HG03159 (cell line): ENCODE measurements at regions not wholly inside any gene's neighbourhood (a gene's known extent, or its start where the extent isn't known, plus 50 kb on each side); places are given as distances from the start of the nearest gene placed in this dataset.
"Not testable (repeated sequence)": the region's sequence is repeated elsewhere in the genome, so short reads cannot be mapped to it uniquely, and the experiment has no call there.

Source experiments
- ATAC-seq: cut with Tn5 transposase; IDR thresholded peaks from one replicate; pipeline ENCODE4 v1.9.1; 2021; ENCODE audit warnings: mild to moderate bottlenecking, moderate library complexity; ENCODE audit not compliant: unreplicated experiment

GRCh38 chr1:55463814-55464475 is 248.8 kb upstream of the USP24 start:
- no peak for ATAC-seq

- no peak for ATAC-seq
Measured at GRCh38 chr1:55457874-55458273, 242.7 kb upstream of the USP24 start.

- no peak for ATAC-seq
Measured at GRCh38 chr1:55456971-55457370, 241.8 kb upstream of the USP24 start.

- no peak for ATAC-seq
Measured at GRCh38 chr1:55448261-55448660, 233.1 kb upstream of the USP24 start.

- ATAC-seq: no peak
Measured at GRCh38 chr1:55447488-55447887, 232.3 kb upstream of the USP24 start.

- ATAC-seq: no peak
Measured at GRCh38 chr1:55446351-55446750, 231.2 kb upstream of the USP24 start.

GRCh38 chr1:55445416-55445815 is 230.3 kb upstream of the USP24 start:
- no peak for ATAC-seq

- no peak for ATAC-seq
Measured at GRCh38 chr1:55444667-55445066, 229.5 kb upstream of the USP24 start.

GRCh38 chr1:55443175-55443915 is 228.2 kb upstream of the USP24 start:
- no peak for ATAC-seq

- ATAC-seq: no peak
Measured at GRCh38 chr1:55441489-55441888, 226.3 kb upstream of the USP24 start.

- no peak for ATAC-seq
Measured at GRCh38 chr1:55437692-55438091, 222.5 kb upstream of the USP24 start.

GRCh38 chr1:55430720-55431119 is 215.6 kb upstream of the USP24 start:
- ATAC-seq: not testable (repeated sequence)

GRCh38 chr1:55430206-55430605 is 215.0 kb upstream of the USP24 start:
- not testable (repeated sequence) for ATAC-seq

GRCh38 chr1:55428944-55429931 is 214.1 kb upstream of the USP24 start:
- ATAC-seq: no peak

- ATAC-seq: no peak
Measured at GRCh38 chr1:55428231-55428630, 213.1 kb upstream of the USP24 start.

- ATAC-seq: no peak
Measured at GRCh38 chr1:55427606-55428005, 212.4 kb upstream of the USP24 start.

GRCh38 chr1:55426619-55427018 is 211.5 kb upstream of the USP24 start:
- no peak for ATAC-seq

GRCh38 chr1:55426156-55426555 is 211.0 kb upstream of the USP24 start:
- ATAC-seq: no peak

GRCh38 chr1:55425310-55425930 is 210.3 kb upstream of the USP24 start:
- ATAC-seq: no peak

GRCh38 chr1:55423376-55423775 is 208.2 kb upstream of the USP24 start:
- ATAC-seq: no peak
